Vagina (tissue), 2 donors: ENCODE measurements at regions not wholly inside any gene's neighbourhood (a gene's known extent, or its start where the extent isn't known, plus 50 kb on each side); places are given as distances from the start of the nearest gene placed in this dataset.

Source experiments
- DNase-seq, 2 donors: peaks; one replicate each; pipeline ENCODE4 v3.0.0-alpha.2; 2017; ENCODE audit errors: extremely low spot score in 2 of 2
- H3K27ac ChIP-seq: fragments of 200-600 bp; sonication (generic); one replicate; pipeline ENCODE4 v1.5.1; 2019
- H3K27me3 ChIP-seq: fragments of 200-600 bp; sonication (generic); one replicate; pipeline ENCODE4 v1.5.1; 2019
- H3K36me3 ChIP-seq, 2 donors: fragments of 200-600 bp; sonication (generic); one replicate each; pipeline ENCODE4 v1.5.1; 2017 to 2019
- H3K4me1 ChIP-seq: fragments of 200-600 bp; sonication (generic); one replicate; pipeline ENCODE4 v1.5.1; 2019
- H3K4me3 ChIP-seq, 2 donors: fragments of 200-600 bp; sonication (generic); 1 replicate in 1 of 2; 2 replicates in 1 of 2; pipeline ENCODE4 v1.5.1; 2016 to 2019
- H3K9me3 ChIP-seq: fragments of 200-600 bp; sonication (generic); one replicate; pipeline ENCODE4 v1.5.1; 2019
- POLR2A ChIP-seq, 2 donors: fragments of 450-650 bp; IDR thresholded peaks; one replicate each; pipeline ENCODE4 v1.6.1; 2017; ENCODE audit warnings: antibody characterized with exemption in 2 of 2, mild to moderate bottlenecking in 2 of 2, moderate library complexity in 2 of 2
- POLR2AphosphoS5 ChIP-seq, 2 donors: sonication (generic); formaldehyde crosslinking; IDR thresholded peaks; one replicate each; pipeline ENCODE4 v1.9.0; 2017; ENCODE audit warnings: antibody characterized with exemption in 2 of 2, mild to moderate bottlenecking in 2 of 2, low read depth in 1 of 2; ENCODE audit not compliant: insufficient read depth in 1 of 2
- intact Hi-C: fragments of 100-400 bp; cut with DNase I; formaldehyde crosslinking; loops from one replicate; pipeline ENCODE4 v1.15.1; 2023
- TF ChIP-seq, protein P1 (sequence below), 3 experiments: fragments of 450-650 bp in 2 of 3; fragments of 200-600 bp in 1 of 3; sonication (generic) in 1 of 3; IDR thresholded peaks; one replicate each; pipeline ENCODE4 v1.5.1; 2017 to 2019; ENCODE audit warnings: antibody characterized with exemption in 3 of 3, mild to moderate bottlenecking in 2 of 3, moderate library complexity in 2 of 3

DNA sequence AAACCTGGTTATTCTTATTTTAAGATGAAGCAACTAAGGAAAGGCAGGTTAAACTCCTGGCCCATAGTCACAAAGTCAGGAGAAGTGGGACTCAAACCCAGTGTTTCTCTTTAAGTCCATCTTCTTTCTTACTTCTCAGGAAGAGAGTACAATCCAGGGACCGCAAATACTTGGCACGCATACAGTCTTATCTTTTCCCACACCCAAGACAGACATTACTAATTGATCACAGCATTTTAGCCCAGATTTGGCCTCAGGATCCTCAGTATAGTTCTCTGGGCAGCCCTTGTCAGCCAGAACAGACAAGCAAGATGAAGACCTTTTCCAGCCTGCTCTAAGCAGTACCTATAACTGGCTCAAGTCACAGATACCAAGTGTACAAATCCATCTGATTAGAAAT, 125.5 kb upstream of the RAI14 start:
- no peak overlapping the region for H3K27ac ChIP-seq
- intact Hi-C loops, result loop anchor here (10.0 kb wide), 1 partner anchor 46 kb away; no protein-coding TSS in a partner anchor

DNA sequence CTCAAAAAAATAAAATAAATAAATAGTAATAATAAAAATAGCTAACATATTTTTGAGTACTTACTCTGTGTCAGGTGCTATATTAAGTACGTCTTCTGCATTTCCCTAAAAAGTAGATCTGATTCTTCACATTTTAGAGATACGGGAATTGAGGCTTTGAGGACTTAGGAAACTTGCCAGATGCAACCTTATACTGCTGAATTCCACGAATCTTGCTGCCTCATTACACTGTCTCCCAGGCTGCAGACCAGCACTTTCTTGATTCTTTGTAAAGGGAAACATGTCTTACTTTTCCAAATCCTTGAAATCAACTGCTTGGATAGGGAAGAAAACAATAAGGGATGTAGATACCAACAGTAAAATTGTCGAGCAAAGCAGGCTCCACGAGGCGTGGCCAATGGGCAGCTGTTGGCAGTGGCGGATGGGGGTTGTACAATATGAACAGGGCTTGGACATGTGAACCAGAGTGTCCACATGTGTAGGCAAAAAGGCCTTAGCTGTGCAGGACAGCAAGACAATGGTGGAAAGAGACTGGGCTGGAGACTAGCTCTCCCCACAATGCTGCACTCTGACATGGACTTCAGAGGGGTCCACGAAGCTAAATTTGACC, 124.3 kb upstream of the RAI14 start:
- intact Hi-C loops, result loop anchor here (10.0 kb wide), 1 partner anchor 47 kb away; no protein-coding TSS in a partner anchor

More for the DNA sequence above, 125.5 kb upstream of the RAI14 start:
- Histone ChIP-seq H3K27me3 (no peaks in the 10 kb centered on the region), H3K4me1 (peaks cover 7% of the 10 kb centered on the region), H3K9me3 (no peaks in the 10 kb centered on the region), H3K4me3 (no peak overlapping the region), H3K36me3 (no peaks in the 10 kb centered on the region)
- TF ChIP-seq POLR2A (IDR thresholded peaks at IDR 0.05) (no peak), POLR2AphosphoS5 (IDR thresholded peaks at IDR 0.05; ENCODE audit: insufficient read depth in 1 of 2, low read depth in 1 of 2) (no peak)
- TF ChIP-seq, protein P1, sequence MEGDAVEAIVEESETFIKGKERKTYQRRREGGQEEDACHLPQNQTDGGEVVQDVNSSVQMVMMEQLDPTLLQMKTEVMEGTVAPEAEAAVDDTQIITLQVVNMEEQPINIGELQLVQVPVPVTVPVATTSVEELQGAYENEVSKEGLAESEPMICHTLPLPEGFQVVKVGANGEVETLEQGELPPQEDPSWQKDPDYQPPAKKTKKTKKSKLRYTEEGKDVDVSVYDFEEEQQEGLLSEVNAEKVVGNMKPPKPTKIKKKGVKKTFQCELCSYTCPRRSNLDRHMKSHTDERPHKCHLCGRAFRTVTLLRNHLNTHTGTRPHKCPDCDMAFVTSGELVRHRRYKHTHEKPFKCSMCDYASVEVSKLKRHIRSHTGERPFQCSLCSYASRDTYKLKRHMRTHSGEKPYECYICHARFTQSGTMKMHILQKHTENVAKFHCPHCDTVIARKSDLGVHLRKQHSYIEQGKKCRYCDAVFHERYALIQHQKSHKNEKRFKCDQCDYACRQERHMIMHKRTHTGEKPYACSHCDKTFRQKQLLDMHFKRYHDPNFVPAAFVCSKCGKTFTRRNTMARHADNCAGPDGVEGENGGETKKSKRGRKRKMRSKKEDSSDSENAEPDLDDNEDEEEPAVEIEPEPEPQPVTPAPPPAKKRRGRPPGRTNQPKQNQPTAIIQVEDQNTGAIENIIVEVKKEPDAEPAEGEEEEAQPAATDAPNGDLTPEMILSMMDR (IDR thresholded peaks at IDR 0.05), result no peak
- no peak for DNase-seq

DNA sequence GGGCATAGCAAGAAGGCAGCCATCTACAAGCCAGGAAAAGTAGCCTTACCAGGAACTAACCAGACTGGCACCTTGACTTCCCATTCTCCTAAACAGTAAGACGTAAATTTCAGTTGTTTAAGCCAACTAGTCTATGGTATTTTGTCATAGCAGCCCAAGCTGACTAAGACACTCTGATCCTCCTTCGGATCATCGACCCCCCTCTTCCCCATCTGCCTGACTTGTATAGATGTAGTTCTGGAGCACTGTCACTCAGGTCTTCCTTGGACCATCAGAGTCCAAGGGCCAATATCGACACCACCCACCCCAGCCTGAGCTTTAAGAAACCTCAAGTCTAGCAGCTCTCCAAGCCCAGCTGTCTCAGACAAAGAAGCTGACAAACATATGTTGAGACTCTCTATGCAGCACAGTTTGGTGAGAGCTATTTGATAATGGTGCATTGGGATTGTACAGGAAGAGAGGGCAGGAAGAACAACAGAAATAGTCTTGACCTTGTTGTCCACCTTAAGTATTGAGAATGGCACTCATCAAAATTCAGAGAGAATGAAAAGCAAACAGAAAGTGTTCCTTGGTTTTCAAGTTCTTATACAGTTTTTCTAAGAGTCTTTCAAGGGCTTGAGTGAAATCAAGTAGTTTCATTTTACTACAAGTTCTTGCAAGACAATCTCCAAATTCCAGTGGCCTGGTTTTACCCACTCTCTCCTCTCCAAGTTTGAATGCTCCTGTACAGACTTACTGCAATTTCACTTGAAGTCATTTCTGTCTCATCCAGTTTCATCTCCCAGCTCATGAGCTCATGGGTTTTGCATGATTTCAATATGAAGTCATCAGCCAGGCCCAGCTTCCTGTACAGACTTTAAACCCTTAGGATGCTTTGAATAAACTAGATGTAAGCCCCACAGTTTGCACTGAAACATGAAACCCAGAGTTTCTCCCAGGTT, 122.3 kb upstream of the RAI14 start:
- intact Hi-C loops, result loop anchor here (10.0 kb wide), 1 partner anchor 49 kb away; no protein-coding TSS in a partner anchor
- DNase-seq, result no peak
- no peak for TF ChIP-seq POLR2AphosphoS5 (IDR thresholded peaks at IDR 0.05; ENCODE audit: insufficient read depth in 1 of 2, low read depth in 1 of 2)
- Histone ChIP-seq H3K9me3 (no peaks in the 10 kb centered on the region), H3K27ac (no peak overlapping the region), H3K27me3 (no peaks in the 10 kb centered on the region), H3K4me1 (peaks cover 7% of the 10 kb centered on the region), H3K4me3 (no peak overlapping the region), H3K36me3 (no peaks in the 10 kb centered on the region)

More for the DNA sequence above, 124.3 kb upstream of the RAI14 start:
- H3K4me3 ChIP-seq, result no peak overlapping the region
- DNase-seq, result no peak
- no peak overlapping the region for H3K27ac ChIP-seq
- no peaks in the 10 kb centered on the region for H3K9me3 ChIP-seq
- no peaks in the 10 kb centered on the region for H3K36me3 ChIP-seq
- TF ChIP-seq, protein P1 (IDR thresholded peaks at IDR 0.05), result no peak
- TF ChIP-seq POLR2AphosphoS5 (IDR thresholded peaks at IDR 0.05; ENCODE audit: insufficient read depth in 1 of 2, low read depth in 1 of 2) (no peak), POLR2A (IDR thresholded peaks at IDR 0.05) (no peak)
- peaks cover 7% of the 10 kb centered on the region for H3K4me1 ChIP-seq
- H3K27me3 ChIP-seq, result no peaks in the 10 kb centered on the region

DNA sequence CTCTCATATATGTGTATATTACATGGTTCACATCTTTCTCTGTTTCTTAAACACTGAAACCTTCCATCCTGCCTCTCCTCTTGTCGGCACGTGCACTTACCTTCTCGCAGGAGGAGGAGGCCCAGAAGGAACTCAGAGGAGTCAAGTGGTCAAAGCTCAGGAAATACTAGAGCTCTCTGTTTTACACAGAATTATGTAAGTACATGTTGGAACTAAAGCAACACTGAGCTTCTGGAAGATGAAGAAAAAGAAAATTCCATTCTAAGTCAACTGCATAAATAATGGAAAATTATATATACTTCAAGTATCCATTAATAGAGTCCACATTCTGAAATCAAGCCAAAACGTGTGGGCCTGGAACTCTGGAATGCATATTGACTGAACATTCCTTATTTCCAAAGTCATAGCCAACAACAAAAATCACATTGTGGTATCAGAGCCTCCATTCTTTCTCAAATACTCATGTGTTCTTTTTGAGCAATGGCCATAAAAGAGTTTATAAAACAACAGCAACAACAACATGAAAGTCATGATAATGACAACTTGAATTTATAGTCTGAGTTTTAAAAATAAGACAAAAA, 121.5 kb upstream of the RAI14 start:
- intact Hi-C loops, result loop anchor here (10.0 kb wide), 1 partner anchor 50 kb away; no protein-coding TSS in a partner anchor
- H3K27ac ChIP-seq, result no peak overlapping the region
- no peaks in the 10 kb centered on the region for H3K36me3 ChIP-seq
- H3K4me1 ChIP-seq, result peaks cover 7% of the 10 kb centered on the region
- H3K27me3 ChIP-seq, result no peaks in the 10 kb centered on the region
- TF ChIP-seq, protein P1 (IDR thresholded peaks at IDR 0.05), result no peak
- TF ChIP-seq POLR2AphosphoS5 (IDR thresholded peaks at IDR 0.05; ENCODE audit: insufficient read depth in 1 of 2, low read depth in 1 of 2) (no peak), POLR2A (IDR thresholded peaks at IDR 0.05) (no peak)
- H3K9me3 ChIP-seq, result no peaks in the 10 kb centered on the region
- H3K4me3 ChIP-seq, result no peak overlapping the region
- DNase-seq, result no peak

DNA sequence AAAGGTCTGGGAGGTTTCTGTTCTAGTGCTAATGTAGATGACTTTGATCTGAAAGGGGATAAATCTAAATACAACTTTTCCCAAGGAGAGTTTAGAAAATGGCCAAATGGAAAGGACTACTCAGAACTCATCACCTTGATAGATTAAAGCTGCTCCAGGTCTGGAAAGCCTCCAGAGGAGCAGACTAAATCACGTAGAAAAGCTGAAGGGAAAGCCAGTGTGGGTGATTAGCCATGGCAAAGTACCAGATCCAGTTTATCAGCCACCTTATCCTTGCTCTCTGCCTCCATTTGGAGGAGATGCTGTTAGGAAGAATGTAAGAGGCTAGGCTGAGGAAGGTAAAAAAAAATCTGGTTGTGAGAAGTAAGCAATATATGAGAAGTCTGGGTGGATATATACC, 120.7 kb upstream of the RAI14 start:
- intact Hi-C loops, result loop anchor here (10.0 kb wide), 1 partner anchor 51 kb away; no protein-coding TSS in a partner anchor
- H3K4me3 ChIP-seq, result no peak overlapping the region
- no peaks in the 10 kb centered on the region for H3K9me3 ChIP-seq
- H3K27me3 ChIP-seq, result no peaks in the 10 kb centered on the region
- no peak for DNase-seq
- TF ChIP-seq, protein P1 (IDR thresholded peaks at IDR 0.05), result no peak
- TF ChIP-seq POLR2A (IDR thresholded peaks at IDR 0.05), result no peak
- TF ChIP-seq POLR2AphosphoS5 (IDR thresholded peaks at IDR 0.05; ENCODE audit: insufficient read depth in 1 of 2, low read depth in 1 of 2), result no peak
- H3K4me1 ChIP-seq, result peaks cover 7% of the 10 kb centered on the region
- H3K27ac ChIP-seq, result no peak overlapping the region
- H3K36me3 ChIP-seq, result no peaks in the 10 kb centered on the region
